ENCODE measurements at regions not wholly inside any gene's neighbourhood (a gene's known extent, or its start where the extent isn't known, plus 50 kb on each side); places are given as distances from the start of the nearest gene placed in this dataset.
A peak's percentile ranks its signal among the peaks of the same experiment; 100 is the strongest.

DNA sequence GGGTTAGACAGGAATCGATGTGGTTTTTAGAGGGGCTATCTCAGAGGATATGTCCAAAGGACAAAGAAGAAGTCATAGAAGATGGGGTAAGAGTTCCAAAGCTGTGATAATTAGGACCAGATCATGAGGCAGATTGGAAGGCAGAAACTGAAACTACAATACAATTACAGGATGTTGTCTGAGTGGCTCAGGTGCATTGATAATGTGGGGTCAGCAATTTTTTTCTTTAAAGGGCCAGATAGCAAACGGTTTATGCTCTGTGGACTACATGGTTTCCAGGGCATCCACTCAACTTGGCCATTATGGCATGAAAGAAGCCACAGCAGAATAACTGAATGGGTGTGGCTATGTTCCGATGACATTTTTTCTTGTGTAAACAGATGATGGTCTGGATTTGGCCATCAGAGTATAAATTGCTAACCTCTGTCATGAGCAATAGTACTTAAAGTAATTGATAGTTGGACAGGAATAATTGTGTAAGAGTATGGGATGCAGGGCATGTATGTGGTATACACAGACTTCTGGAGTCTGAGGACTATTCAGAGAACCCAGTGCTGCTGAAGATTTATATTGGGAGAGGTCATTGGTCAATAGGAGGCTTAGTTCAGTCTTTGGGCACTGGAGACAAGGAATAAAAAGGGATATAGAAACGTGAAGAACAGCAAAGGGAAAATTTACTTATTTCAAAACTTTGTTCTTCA lies 198.4 kb upstream of the ADGRL4 start:
- Histone ChIP-seq H3K27me3 (no peaks in the 10 kb centered on the region), H3K36me3 (no peaks in the 10 kb centered on the region), H3K9me3 (no peaks in the 10 kb centered on the region), H3K27ac (no peak overlapping the region), H3K4me1 (no peaks in the 10 kb centered on the region), H3K4me3 (no peak overlapping the region)
- no peak for TF ChIP-seq CTCF (IDR thresholded peaks at IDR 0.05)
- intact Hi-C loops (cut with DNase I; ENCODE audit: low total_unique reads), result no loop called here
- no peak for DNase-seq

- Histone ChIP-seq H3K9me3 (no peaks in the 10 kb centered on the region), H3K27ac (no peak overlapping the region), H3K4me3 (no peak overlapping the region), H3K36me3 (no peaks in the 10 kb centered on the region), H3K27me3 (no peaks in the 10 kb centered on the region), H3K4me1 (no peaks in the 10 kb centered on the region)
- DNase-seq, result no peak
- intact Hi-C loops (cut with DNase I; ENCODE audit: low total_unique reads), result no loop called here
- no peak for TF ChIP-seq CTCF (IDR thresholded peaks at IDR 0.05)
Measured at GRCh38 chr1:79198832-79199231, 192.3 kb upstream of the ADGRL4 start.

DNA sequence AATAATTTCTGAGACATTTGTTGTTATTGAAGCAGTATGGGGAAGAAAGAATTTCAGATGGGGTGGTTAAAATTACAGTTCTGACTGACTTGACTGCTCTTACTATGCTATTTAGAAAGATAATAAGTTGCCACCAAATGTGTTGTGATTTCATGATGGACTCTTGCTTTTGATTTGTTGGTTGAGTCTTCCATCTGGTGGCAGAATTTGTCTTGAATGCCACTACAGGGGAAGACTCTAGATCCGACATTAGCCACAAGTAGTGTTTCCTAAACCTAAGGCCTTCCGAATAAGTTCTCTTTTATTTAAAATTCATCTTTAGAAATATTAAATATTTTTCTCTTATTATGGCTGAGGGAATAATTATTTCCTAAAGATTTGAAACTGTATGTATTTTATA lies 190.9 kb upstream of the ADGRL4 start:
- H3K27me3 ChIP-seq, result no peaks in the 10 kb centered on the region
- no peaks in the 10 kb centered on the region for H3K36me3 ChIP-seq
- no peak for DNase-seq
- H3K4me1 ChIP-seq, result no peaks in the 10 kb centered on the region
- no peaks in the 10 kb centered on the region for H3K9me3 ChIP-seq
- no peak overlapping the region for H3K4me3 ChIP-seq
- H3K27ac ChIP-seq, result no peak overlapping the region
- intact Hi-C loops (cut with DNase I; ENCODE audit: low total_unique reads), result no loop called here
- TF ChIP-seq CTCF (IDR thresholded peaks at IDR 0.05), result peak in 1 of 2 experiments; percentile 21

DNA sequence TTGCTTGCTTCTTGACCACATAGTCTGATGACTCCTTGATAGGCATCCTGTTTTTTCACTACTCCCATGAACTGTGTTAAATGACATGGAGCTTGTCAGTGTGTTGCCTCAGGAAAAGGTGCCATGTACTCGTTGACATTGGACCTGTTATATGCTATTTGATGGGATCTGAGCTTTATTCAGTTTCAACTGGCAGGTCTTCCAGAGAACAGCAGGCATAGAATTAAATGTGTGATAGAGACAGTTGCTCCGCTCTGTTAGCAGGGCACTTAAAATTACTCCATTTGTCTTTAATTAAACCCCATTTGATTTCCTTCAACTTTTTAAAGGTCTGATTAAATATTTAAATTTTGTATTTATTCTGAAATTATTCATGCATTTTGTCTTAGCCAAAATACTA lies 189.7 kb upstream of the ADGRL4 start:
- no peak for TF ChIP-seq CTCF (IDR thresholded peaks at IDR 0.05)
- DNase-seq, result no peak
- intact Hi-C loops (cut with DNase I; ENCODE audit: low total_unique reads), result no loop called here

DNA sequence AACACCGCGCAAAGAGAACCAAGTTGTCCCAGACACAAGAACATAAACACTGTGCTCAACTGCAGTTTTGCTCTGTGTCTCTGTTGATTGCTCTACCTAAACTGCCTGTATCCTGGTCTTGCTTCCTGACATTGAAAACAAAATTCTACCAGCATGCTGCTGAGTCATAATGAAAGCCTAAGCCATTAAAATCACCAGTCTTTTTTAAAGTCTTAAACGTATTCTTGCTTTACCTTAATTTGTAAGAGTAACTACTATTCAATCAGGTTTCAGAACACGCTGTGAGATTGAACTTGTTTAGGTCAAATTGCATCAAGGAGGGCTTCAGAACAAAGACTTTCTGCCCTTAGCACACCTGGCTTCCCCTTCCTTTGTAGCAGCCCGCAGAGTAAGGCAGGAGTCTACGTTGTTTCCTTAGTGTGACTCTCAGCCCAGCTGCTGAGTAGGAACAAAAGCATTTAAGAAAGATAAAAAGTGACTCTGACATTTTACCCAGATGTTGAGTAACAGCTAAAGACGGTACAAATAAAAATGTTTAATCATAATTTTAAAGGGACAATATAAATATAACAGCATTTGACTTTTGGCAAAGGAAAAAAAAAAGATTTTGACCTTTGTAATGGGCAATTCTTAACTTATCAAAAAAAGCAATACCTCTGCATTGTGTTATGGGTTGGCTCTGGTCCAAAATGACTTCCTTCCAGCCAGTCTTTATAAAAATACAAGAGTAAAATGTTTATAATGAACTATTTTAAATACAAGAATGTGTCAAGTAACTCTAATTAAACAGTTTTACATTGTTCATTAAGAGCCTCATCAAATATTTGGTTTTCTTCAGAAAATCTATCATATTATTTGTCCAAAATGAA lies 186.9 kb upstream of the ADGRL4 start:
- Histone ChIP-seq H3K27me3 (no peaks in the 10 kb centered on the region), H3K9me3 (no peaks in the 10 kb centered on the region), H3K27ac (no peak overlapping the region), H3K4me3 (no peak overlapping the region), H3K36me3 (no peaks in the 10 kb centered on the region), H3K4me1 (no peaks in the 10 kb centered on the region)
- TF ChIP-seq CTCF (IDR thresholded peaks at IDR 0.05), result no peak
- intact Hi-C loops (cut with DNase I; ENCODE audit: low total_unique reads), result no loop called here
- no peak for DNase-seq

More for the DNA sequence above, 189.7 kb upstream of the ADGRL4 start:
- Histone ChIP-seq H3K4me1 (no peaks in the 10 kb centered on the region), H3K9me3 (no peaks in the 10 kb centered on the region), H3K4me3 (no peak overlapping the region), H3K27ac (no peak overlapping the region), H3K27me3 (no peaks in the 10 kb centered on the region), H3K36me3 (no peaks in the 10 kb centered on the region)

Measured in tibial artery (tissue), 4 donors.